ENCODE measurements at regions not wholly inside any gene's neighbourhood (a gene's known extent, or its start where the extent isn't known, plus 50 kb on each side); places are given as distances from the start of the nearest gene placed in this dataset.

GRCh38 chr16:6207580-6207979 lies 1110.0 kb upstream of the EEF2KMT start:
- no peak for DNase-seq (ENCODE audit: low read depth, low spot score)

GRCh38 chr16:6207124-6207523 lies 1109.5 kb upstream of the EEF2KMT start:
- no peak for DNase-seq (ENCODE audit: low read depth, low spot score)

- no peak for DNase-seq (ENCODE audit: low read depth, low spot score)
Observed at GRCh38 chr16:6206080-6206479, 1108.5 kb upstream of the EEF2KMT start.

GRCh38 chr16:6204945-6205344 lies 1107.3 kb upstream of the EEF2KMT start:
- no peak for DNase-seq (ENCODE audit: low read depth, low spot score)

GRCh38 chr16:6200861-6201260 lies 1103.3 kb upstream of the EEF2KMT start:
- no peak for DNase-seq (ENCODE audit: low read depth, low spot score)

GRCh38 chr16:6200271-6200670 lies 1102.7 kb upstream of the EEF2KMT start:
- no peak for DNase-seq (ENCODE audit: low read depth, low spot score)

GRCh38 chr16:6195966-6196365 lies 1098.4 kb upstream of the EEF2KMT start:
- peak; percentile 35 for DNase-seq (ENCODE audit: low read depth, low spot score)

- peak; percentile 45 for DNase-seq (ENCODE audit: low read depth, low spot score)
Observed at GRCh38 chr16:6193718-6194117, 1096.1 kb upstream of the EEF2KMT start.

- no peak for DNase-seq (ENCODE audit: low read depth, low spot score)
Observed at GRCh38 chr16:6192984-6193383, 1095.4 kb upstream of the EEF2KMT start.

- DNase-seq (ENCODE audit: low read depth, low spot score) = no peak
Observed at GRCh38 chr16:6192532-6192931, 1094.9 kb upstream of the EEF2KMT start.

- no peak for DNase-seq (ENCODE audit: low read depth, low spot score)
Observed at GRCh38 chr16:6190776-6191175, 1093.2 kb upstream of the EEF2KMT start.

GRCh38 chr16:6189216-6189615 lies 1091.6 kb upstream of the EEF2KMT start:
- DNase-seq (ENCODE audit: low read depth, low spot score) = no peak

GRCh38 chr16:6177616-6178180 lies 1080.1 kb upstream of the EEF2KMT start:
- DNase-seq (ENCODE audit: low read depth, low spot score) = no peak

GRCh38 chr16:6170022-6170421 lies 1072.4 kb upstream of the EEF2KMT start:
- DNase-seq (ENCODE audit: low read depth, low spot score) = no peak

- no peak for DNase-seq (ENCODE audit: low read depth, low spot score)
Observed at GRCh38 chr16:6165330-6165979, 1067.9 kb upstream of the EEF2KMT start.

- DNase-seq (ENCODE audit: low read depth, low spot score) = no peak
Observed at GRCh38 chr16:6160871-6161270, 1063.3 kb upstream of the EEF2KMT start.

GRCh38 chr16:6160303-6160702 lies 1062.7 kb upstream of the EEF2KMT start:
- no peak for DNase-seq (ENCODE audit: low read depth, low spot score)

- DNase-seq (ENCODE audit: low read depth, low spot score) = no peak
Observed at GRCh38 chr16:6157806-6158205, 1060.2 kb upstream of the EEF2KMT start.

GRCh38 chr16:6155271-6155670 lies 1057.7 kb upstream of the EEF2KMT start:
- no peak for DNase-seq (ENCODE audit: low read depth, low spot score)

GRCh38 chr16:6153901-6154300 lies 1056.3 kb upstream of the EEF2KMT start:
- DNase-seq (ENCODE audit: low read depth, low spot score) = no peak

GRCh38 chr16:6149031-6149430 lies 1051.4 kb upstream of the EEF2KMT start:
- DNase-seq (ENCODE audit: low read depth, low spot score) = no peak

- no peak for DNase-seq (ENCODE audit: low read depth, low spot score)
Observed at GRCh38 chr16:6148361-6148760, 1050.8 kb upstream of the EEF2KMT start.

- DNase-seq (ENCODE audit: low read depth, low spot score) = no peak
Observed at GRCh38 chr16:6146874-6147425, 1049.4 kb upstream of the EEF2KMT start.
